ENCODE measurements at regions not wholly inside any gene's neighbourhood (a gene's known extent, or its start where the extent isn't known, plus 50 kb on each side); places are given as distances from the start of the nearest gene placed in this dataset.

GRCh38 chr2:2698182-2699120 is 367.4 kb upstream of the MYT1L start:
- TF ChIP-seq POLR2AphosphoS5 (IDR thresholded peaks at IDR 0.05; ENCODE audit: low read length) = no peak
- no peak for TF ChIP-seq NRF1 (conservative IDR thresholded peaks at IDR 0.05; ENCODE audit: low read depth, low read length)
- TF ChIP-seq MXI1 (IDR thresholded peaks at IDR 0.05; ENCODE audit: low read depth, low read length) = no peak
- no peak for TF ChIP-seq ZNF592 (IDR thresholded peaks at IDR 0.05)
- TF ChIP-seq TCF12 (IDR thresholded peaks at IDR 0.05; ENCODE audit: low read depth, low read length) = no peak
- TF ChIP-seq JUNB (IDR thresholded peaks at IDR 0.05) = no peak
- TF ChIP-seq PRDM15 (CRISPR knock-in tag; IDR thresholded peaks at IDR 0.05) = no peak
- TF ChIP-seq FOS (IDR thresholded peaks at IDR 0.05; ENCODE audit: borderline replicate concordance, extremely low read depth, insufficient read length) = no peak
- no peak for TF ChIP-seq CEBPB (IDR thresholded peaks at IDR 0.05; ENCODE audit: borderline replicate concordance in 1 of 2, low read depth in 2 of 2, low read length in 2 of 2)
- peak; percentile 3 to 33 (median 15); a peak in 3 of 6 replicates for TF ChIP-seq CTCF (IDR thresholded peaks at IDR 0.05 in 2 of 3, conservative IDR thresholded peaks at IDR 0.05 in 1 of 3; ENCODE audit: control insufficient read depth in 2 of 3, extremely low read depth in 1 of 3, insufficient read depth in 1 of 3, low read depth in 3 of 3, low read length in 3 of 3)
- no peak for TF ChIP-seq IRF4 (IDR thresholded peaks at IDR 0.05; ENCODE audit: low read depth, low read length)
- TF ChIP-seq MAX (IDR thresholded peaks at IDR 0.05; ENCODE audit: low read depth, low read length) = no peak

Data from GM12878 (cell line).